Left lung (tissue), 4 donors: ENCODE measurements at regions not wholly inside any gene's neighbourhood (a gene's known extent, or its start where the extent isn't known, plus 50 kb on each side); places are given as distances from the start of the nearest gene placed in this dataset.

ENCODE experiments used
- ATAC-seq: fragments of 200-7000 bp; cut with Tn5 transposase; one replicate; pipeline ENCODE4 v1.9.1; 2020; ENCODE audit warnings: moderate library complexity
- DNase-seq, 4 donors: peaks; one replicate each; pipeline ENCODE4 v3.0.0-alpha.2; 2013 to 2020
- H3K27ac ChIP-seq, 2 donors: fragments of 200-600 bp; sonication (generic) in 1 of 2; one replicate each; pipeline versions ENCODE4 v1.5.0 to v1.8.0; 2020 to 2021
- H3K27me3 ChIP-seq, 2 donors: fragments of 200-600 bp; sonication (generic) in 1 of 2; one replicate each; pipeline versions ENCODE4 v1.5.0 to v1.8.0; 2020 to 2021
- H3K36me3 ChIP-seq, 2 donors: fragments of 200-600 bp; sonication (generic) in 1 of 2; one replicate each; pipeline versions ENCODE4 v1.5.0 to v1.8.0; 2020 to 2021
- H3K4me1 ChIP-seq, 2 donors: fragments of 200-600 bp; one replicate each; pipeline ENCODE4 v1.8.0; 2021
- H3K4me3 ChIP-seq, 2 donors: fragments of 200-600 bp; sonication (generic) in 1 of 2; one replicate each; pipeline versions ENCODE4 v1.5.0 to v1.8.0; 2020 to 2021; ENCODE audit warnings: mild to moderate bottlenecking in 1 of 2
- H3K9me3 ChIP-seq, 2 donors: fragments of 200-600 bp; sonication (generic) in 1 of 2; one replicate each; pipeline versions ENCODE4 v1.5.0 to v1.8.0; 2020 to 2021
- CTCF ChIP-seq, 2 donors: fragments of 200-600 bp; sonication (generic) in 1 of 2; IDR thresholded peaks; one replicate each; pipeline versions ENCODE4 v1.5.0 to v1.8.0; 2021; ENCODE audit warnings: antibody characterized with exemption in 2 of 2
- intact Hi-C, 2 donors: fragments of 100-400 bp; cut with DNase I; formaldehyde crosslinking; loops; one replicate each; pipeline versions ENCODE4 v1.11.2 to v1.14.2; 2022
- donor health status: DM: no; HTN: yes; CAD: no.
- donor health status: DM: no; HTN: no; CAD: no.

GRCh38 chr1:80385650-80386049, 1379.1 kb upstream of the ADGRL4 start:
- no peaks in the 10 kb centered on the region for H3K4me1 ChIP-seq
- H3K27ac ChIP-seq = no peak overlapping the region
- ATAC-seq (no peak), DNase-seq (no peak)
- H3K4me3 ChIP-seq = no peak overlapping the region
- intact Hi-C loops = no loop called here
- no peaks in the 10 kb centered on the region for H3K36me3 ChIP-seq
- H3K9me3 ChIP-seq = peaks cover 0 to 19% of the 10 kb centered on the region in 2 donors
- TF ChIP-seq CTCF (IDR thresholded peaks at IDR 0.05) = no peak
- no peaks in the 10 kb centered on the region for H3K27me3 ChIP-seq

GRCh38 chr1:80384959-80385358, 1378.4 kb upstream of the ADGRL4 start:
- Histone ChIP-seq H3K36me3 (no peaks in the 10 kb centered on the region), H3K4me3 (no peak overlapping the region), H3K9me3 (peaks cover 0 to 12% of the 10 kb centered on the region in 2 donors), H3K4me1 (no peaks in the 10 kb centered on the region), H3K27me3 (no peaks in the 10 kb centered on the region), H3K27ac (no peak overlapping the region)
- no peak for DNase-seq
- no peak for TF ChIP-seq CTCF (IDR thresholded peaks at IDR 0.05)
- intact Hi-C loops = no loop called here
- no peak for ATAC-seq

- no peak for TF ChIP-seq CTCF (IDR thresholded peaks at IDR 0.05)
- H3K9me3 ChIP-seq = peaks cover 0 to 6% of the 10 kb centered on the region in 2 donors
- H3K4me3 ChIP-seq = no peak overlapping the region
- intact Hi-C loops = no loop called here
- no peak overlapping the region for H3K27ac ChIP-seq
- no peaks in the 10 kb centered on the region for H3K4me1 ChIP-seq
- DNase-seq (no peak), ATAC-seq (no peak)
- no peaks in the 10 kb centered on the region for H3K27me3 ChIP-seq
- H3K36me3 ChIP-seq = no peaks in the 10 kb centered on the region
Measured at GRCh38 chr1:80384083-80384830, 1377.7 kb upstream of the ADGRL4 start.

GRCh38 chr1:80375662-80376061, 1369.1 kb upstream of the ADGRL4 start:
- no peak overlapping the region for H3K4me3 ChIP-seq
- intact Hi-C loops = no loop called here
- no peaks in the 10 kb centered on the region for H3K36me3 ChIP-seq
- no peaks in the 10 kb centered on the region for H3K4me1 ChIP-seq
- no peaks in the 10 kb centered on the region for H3K9me3 ChIP-seq
- no peaks in the 10 kb centered on the region for H3K27me3 ChIP-seq
- DNase-seq (no peak), ATAC-seq (peak; percentile 88)
- no peak overlapping the region for H3K27ac ChIP-seq
- TF ChIP-seq CTCF (IDR thresholded peaks at IDR 0.05) = no peak

GRCh38 chr1:80375109-80375508, 1368.6 kb upstream of the ADGRL4 start:
- Histone ChIP-seq H3K9me3 (no peaks in the 10 kb centered on the region), H3K36me3 (no peaks in the 10 kb centered on the region), H3K27ac (no peak overlapping the region), H3K4me1 (no peaks in the 10 kb centered on the region), H3K4me3 (no peak overlapping the region), H3K27me3 (no peaks in the 10 kb centered on the region)
- no peak for TF ChIP-seq CTCF (IDR thresholded peaks at IDR 0.05)
- DNase-seq = no peak
- intact Hi-C loops = no loop called here
- no peak for ATAC-seq
